ENCODE measurements at regions not wholly inside any gene's neighbourhood (a gene's known extent, or its start where the extent isn't known, plus 50 kb on each side); places are given as distances from the start of the nearest gene placed in this dataset.

- no peak for TF ChIP-seq PPARA (CRISPR knock-in tag; IDR thresholded peaks at IDR 0.05; ENCODE audit: borderline replicate concordance)
- TF ChIP-seq BACH2 (CRISPR knock-in tag; IDR thresholded peaks at IDR 0.05; ENCODE audit: borderline replicate concordance) = no peak
- no peak for TF ChIP-seq OSR1 (CRISPR knock-in tag; IDR thresholded peaks at IDR 0.05)
- no peak for TF ChIP-seq ESRRG (CRISPR knock-in tag; IDR thresholded peaks at IDR 0.05)
- TF ChIP-seq, protein P1, sequence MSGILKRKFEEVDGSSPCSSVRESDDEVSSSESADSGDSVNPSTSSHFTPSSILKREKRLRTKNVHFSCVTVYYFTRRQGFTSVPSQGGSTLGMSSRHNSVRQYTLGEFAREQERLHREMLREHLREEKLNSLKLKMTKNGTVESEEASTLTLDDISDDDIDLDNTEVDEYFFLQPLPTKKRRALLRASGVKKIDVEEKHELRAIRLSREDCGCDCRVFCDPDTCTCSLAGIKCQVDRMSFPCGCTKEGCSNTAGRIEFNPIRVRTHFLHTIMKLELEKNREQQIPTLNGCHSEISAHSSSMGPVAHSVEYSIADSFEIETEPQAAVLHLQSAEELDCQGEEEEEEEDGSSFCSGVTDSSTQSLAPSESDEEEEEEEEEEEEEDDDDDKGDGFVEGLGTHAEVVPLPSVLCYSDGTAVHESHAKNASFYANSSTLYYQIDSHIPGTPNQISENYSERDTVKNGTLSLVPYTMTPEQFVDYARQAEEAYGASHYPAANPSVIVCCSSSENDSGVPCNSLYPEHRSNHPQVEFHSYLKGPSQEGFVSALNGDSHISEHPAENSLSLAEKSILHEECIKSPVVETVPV (CRISPR knock-in tag; IDR thresholded peaks at IDR 0.05) = no peak
- TF ChIP-seq ZFP3 (CRISPR knock-in tag; IDR thresholded peaks at IDR 0.05) = no peak
- no peak for TF ChIP-seq ZC3H10 (CRISPR knock-in tag; IDR thresholded peaks at IDR 0.05)
- no peak for TF ChIP-seq RARB (CRISPR knock-in tag; IDR thresholded peaks at IDR 0.05)
- no peak for ATAC-seq
Measured at GRCh38 chr21:35974775-35975174, 85.6 kb downstream of the SETD4 start.

GRCh38 chr21:35971824-35972223, 88.5 kb downstream of the SETD4 start:
- no peak for ATAC-seq

GRCh38 chr21:35969281-35969680, 91.0 kb downstream of the SETD4 start:
- TF ChIP-seq OSR1 (CRISPR knock-in tag; IDR thresholded peaks at IDR 0.05) = no peak
- no peak for ATAC-seq

More at GRCh38 chr21:35971824-35972223, 88.5 kb downstream of the SETD4 start:
- TF ChIP-seq ARNTL (CRISPR knock-in tag; IDR thresholded peaks at IDR 0.05; ENCODE audit: borderline replicate concordance, low read depth) (no peak), ZFP30 (CRISPR knock-in tag; IDR thresholded peaks at IDR 0.05) (no peak), TOX (CRISPR knock-in tag; IDR thresholded peaks at IDR 0.05; ENCODE audit: borderline replicate concordance) (no peak), BACH2 (CRISPR knock-in tag; IDR thresholded peaks at IDR 0.05; ENCODE audit: borderline replicate concordance) (no peak), RARB (CRISPR knock-in tag; IDR thresholded peaks at IDR 0.05) (no peak), ESRRG (CRISPR knock-in tag; IDR thresholded peaks at IDR 0.05) (no peak), GLIS3 (CRISPR knock-in tag; IDR thresholded peaks at IDR 0.05) (no peak), ISL1 (CRISPR knock-in tag; IDR thresholded peaks at IDR 0.05) (no peak), PATZ1 (CRISPR knock-in tag; IDR thresholded peaks at IDR 0.05; ENCODE audit: borderline replicate concordance) (no peak), ZNF8 (CRISPR knock-in tag; IDR thresholded peaks at IDR 0.05) (no peak), CSDC2 (CRISPR knock-in tag; IDR thresholded peaks at IDR 0.05) (no peak), PPARA (CRISPR knock-in tag; IDR thresholded peaks at IDR 0.05; ENCODE audit: borderline replicate concordance) (no peak), ZFP3 (CRISPR knock-in tag; IDR thresholded peaks at IDR 0.05) (no peak), TCF4 (CRISPR knock-in tag; IDR thresholded peaks at IDR 0.05; ENCODE audit: borderline replicate concordance) (no peak), SNAI2 (CRISPR knock-in tag; IDR thresholded peaks at IDR 0.05) (no peak), ZNF565 (CRISPR knock-in tag; conservative IDR thresholded peaks at IDR 0.05; ENCODE audit: low read depth) (no peak), ZNF70 (CRISPR knock-in tag; IDR thresholded peaks at IDR 0.05) (no peak)
- TF ChIP-seq, protein P2, sequence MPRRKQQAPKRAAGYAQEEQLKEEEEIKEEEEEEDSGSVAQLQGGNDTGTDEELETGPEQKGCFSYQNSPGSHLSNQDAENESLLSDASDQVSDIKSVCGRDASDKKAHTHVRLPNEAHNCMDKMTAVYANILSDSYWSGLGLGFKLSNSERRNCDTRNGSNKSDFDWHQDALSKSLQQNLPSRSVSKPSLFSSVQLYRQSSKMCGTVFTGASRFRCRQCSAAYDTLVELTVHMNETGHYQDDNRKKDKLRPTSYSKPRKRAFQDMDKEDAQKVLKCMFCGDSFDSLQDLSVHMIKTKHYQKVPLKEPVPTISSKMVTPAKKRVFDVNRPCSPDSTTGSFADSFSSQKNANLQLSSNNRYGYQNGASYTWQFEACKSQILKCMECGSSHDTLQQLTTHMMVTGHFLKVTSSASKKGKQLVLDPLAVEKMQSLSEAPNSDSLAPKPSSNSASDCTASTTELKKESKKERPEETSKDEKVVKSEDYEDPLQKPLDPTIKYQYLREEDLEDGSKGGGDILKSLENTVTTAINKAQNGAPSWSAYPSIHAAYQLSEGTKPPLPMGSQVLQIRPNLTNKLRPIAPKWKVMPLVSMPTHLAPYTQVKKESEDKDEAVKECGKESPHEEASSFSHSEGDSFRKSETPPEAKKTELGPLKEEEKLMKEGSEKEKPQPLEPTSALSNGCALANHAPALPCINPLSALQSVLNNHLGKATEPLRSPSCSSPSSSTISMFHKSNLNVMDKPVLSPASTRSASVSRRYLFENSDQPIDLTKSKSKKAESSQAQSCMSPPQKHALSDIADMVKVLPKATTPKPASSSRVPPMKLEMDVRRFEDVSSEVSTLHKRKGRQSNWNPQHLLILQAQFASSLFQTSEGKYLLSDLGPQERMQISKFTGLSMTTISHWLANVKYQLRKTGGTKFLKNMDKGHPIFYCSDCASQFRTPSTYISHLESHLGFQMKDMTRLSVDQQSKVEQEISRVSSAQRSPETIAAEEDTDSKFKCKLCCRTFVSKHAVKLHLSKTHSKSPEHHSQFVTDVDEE (CRISPR knock-in tag; IDR thresholded peaks at IDR 0.05) = no peak
- TF ChIP-seq, protein P1 (CRISPR knock-in tag; IDR thresholded peaks at IDR 0.05) = no peak

DNA sequence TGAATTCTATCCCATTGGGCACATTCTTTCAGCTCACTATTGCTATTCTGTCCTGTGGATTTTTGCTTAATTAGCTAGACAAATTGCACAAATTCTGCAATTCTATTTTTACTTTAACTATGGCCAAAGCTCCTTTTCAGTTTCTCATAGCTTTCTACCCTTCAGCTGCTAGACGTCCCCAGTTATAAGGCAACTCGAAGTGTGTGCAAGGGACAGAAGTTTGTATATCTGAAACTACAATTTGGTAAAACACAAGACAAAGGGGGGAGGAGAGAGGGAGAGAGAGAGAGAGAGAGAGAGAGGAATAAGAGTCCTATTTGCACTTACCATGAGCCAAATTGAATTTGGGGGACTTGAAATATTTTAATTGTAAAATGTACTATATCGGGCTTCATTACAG, 91.8 kb downstream of the SETD4 start:
- no peak for ATAC-seq
- TF ChIP-seq ZNF70 (CRISPR knock-in tag; IDR thresholded peaks at IDR 0.05) = no peak
- TF ChIP-seq, protein P3, sequence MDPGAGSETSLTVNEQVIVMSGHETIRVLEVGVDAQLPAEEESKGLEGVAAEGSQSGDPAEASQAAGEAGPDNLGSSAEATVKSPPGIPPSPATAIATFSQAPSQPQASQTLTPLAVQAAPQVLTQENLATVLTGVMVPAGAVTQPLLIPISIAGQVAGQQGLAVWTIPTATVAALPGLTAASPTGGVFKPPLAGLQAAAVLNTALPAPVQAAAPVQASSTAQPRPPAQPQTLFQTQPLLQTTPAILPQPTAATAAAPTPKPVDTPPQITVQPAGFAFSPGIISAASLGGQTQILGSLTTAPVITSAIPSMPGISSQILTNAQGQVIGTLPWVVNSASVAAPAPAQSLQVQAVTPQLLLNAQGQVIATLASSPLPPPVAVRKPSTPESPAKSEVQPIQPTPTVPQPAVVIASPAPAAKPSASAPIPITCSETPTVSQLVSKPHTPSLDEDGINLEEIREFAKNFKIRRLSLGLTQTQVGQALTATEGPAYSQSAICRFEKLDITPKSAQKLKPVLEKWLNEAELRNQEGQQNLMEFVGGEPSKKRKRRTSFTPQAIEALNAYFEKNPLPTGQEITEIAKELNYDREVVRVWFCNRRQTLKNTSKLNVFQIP (CRISPR knock-in tag; IDR thresholded peaks at IDR 0.05; ENCODE audit: borderline replicate concordance, low read depth) = no peak
- no peak for TF ChIP-seq ZFP30 (CRISPR knock-in tag; IDR thresholded peaks at IDR 0.05)
- no peak for TF ChIP-seq ZNF8 (CRISPR knock-in tag; IDR thresholded peaks at IDR 0.05)
- TF ChIP-seq ZC3H10 (CRISPR knock-in tag; IDR thresholded peaks at IDR 0.05) = no peak
- TF ChIP-seq ZFP3 (CRISPR knock-in tag; IDR thresholded peaks at IDR 0.05) = no peak
- no peak for TF ChIP-seq RARB (CRISPR knock-in tag; IDR thresholded peaks at IDR 0.05)
- no peak for TF ChIP-seq PATZ1 (CRISPR knock-in tag; IDR thresholded peaks at IDR 0.05; ENCODE audit: borderline replicate concordance)
- TF ChIP-seq OSR1 (CRISPR knock-in tag; IDR thresholded peaks at IDR 0.05) = no peak
- no peak for TF ChIP-seq CREB5 (CRISPR knock-in tag; IDR thresholded peaks at IDR 0.05; ENCODE audit: low read depth)
- TF ChIP-seq TOX (CRISPR knock-in tag; IDR thresholded peaks at IDR 0.05; ENCODE audit: borderline replicate concordance) = no peak
- TF ChIP-seq ZNF565 (CRISPR knock-in tag; conservative IDR thresholded peaks at IDR 0.05; ENCODE audit: low read depth) = no peak
- no peak for TF ChIP-seq ISL1 (CRISPR knock-in tag; IDR thresholded peaks at IDR 0.05)
- TF ChIP-seq CSDC2 (CRISPR knock-in tag; IDR thresholded peaks at IDR 0.05) = no peak
- TF ChIP-seq PPARA (CRISPR knock-in tag; IDR thresholded peaks at IDR 0.05; ENCODE audit: borderline replicate concordance) = no peak

Data from SK-N-SH treated with all-trans-retinoic acid at 6 μM for 48 hours (cell line).